ENCODE measurements at regions not wholly inside any gene's neighbourhood (a gene's known extent, or its start where the extent isn't known, plus 50 kb on each side); places are given as distances from the start of the nearest gene placed in this dataset.

- Histone ChIP-seq H4K8ac (ENCODE audit: low read length) (no peak overlapping the region), H3K18ac (ENCODE audit: low read depth in 1 of 2, low read length in 2 of 2) (no peak overlapping the region), H2BK120ac (ENCODE audit: low read depth, low read length) (no peak overlapping the region), H4K91ac (ENCODE audit: low read length) (no peak overlapping the region), H3K4me3 (ENCODE audit: insufficient read depth in 1 of 2, low read depth in 1 of 2, low read length in 2 of 2) (no peak overlapping the region), H2AFZ (ENCODE audit: low read depth, low read length) (no peak overlapping the region), H2AK5ac (ENCODE audit: low read length, severe bottlenecking) (no peak overlapping the region), H3K27ac (ENCODE audit: low read length, poor library complexity, severe bottlenecking) (peak overlapping the region; percentile 82), H3K4ac (ENCODE audit: low read depth in 1 of 2, low read length in 2 of 2) (no peak overlapping the region), H2BK15ac (ENCODE audit: low read depth, poor library complexity, severe bottlenecking) (no peak overlapping the region), H3K79me1 (replicated peaks; ENCODE audit: low read length, poor library complexity, severe bottlenecking) (no peaks in the 10 kb centered on the region), H3K9ac (ENCODE audit: low read length) (peak overlapping the region; percentile 15), H3K4me1 (ENCODE audit: control insufficient read depth, insufficient read depth, low read depth, low read length) (peaks cover 12% of the 10 kb centered on the region), H2BK12ac (ENCODE audit: low read length in 2 of 2) (no peak overlapping the region), H3K14ac (ENCODE audit: low read length in 2 of 2) (no peak overlapping the region), H3K4me2 (ENCODE audit: low read length, poor library complexity, severe bottlenecking) (no peak overlapping the region), H2BK5ac (ENCODE audit: low read depth, low read length, poor library complexity, severe bottlenecking) (no peak overlapping the region), H3K36me3 (ENCODE audit: control insufficient read depth in 1 of 2, insufficient read depth in 2 of 2, low read depth in 1 of 2, low read length in 2 of 2) (no peaks in the 10 kb centered on the region), H3K9me3 (ENCODE audit: control insufficient read depth, low read length) (no peaks in the 10 kb centered on the region), H3K23ac (ENCODE audit: low read length in 2 of 2) (no peak overlapping the region), H3K27me3 (ENCODE audit: control insufficient read depth in 1 of 2, insufficient read depth in 1 of 2, low read length in 2 of 2) (peaks cover 0 to 17% of the 10 kb centered on the region in 2 experiments)
- peak; percentile 93 for DNase-seq
- 49% methylated on average over 4 of the region's 5 CpGs for WGBS
Observed at GRCh38 chr1:230509281-230509977, 83.3 kb upstream of the PGBD5 start.

GRCh38 chr1:230507666-230508402, 81.7 kb upstream of the PGBD5 start:
- H2BK15ac ChIP-seq (ENCODE audit: low read depth, poor library complexity, severe bottlenecking), result no peak overlapping the region
- no peak overlapping the region for H3K23ac ChIP-seq (ENCODE audit: low read length in 2 of 2)
- no peak overlapping the region for H3K4me2 ChIP-seq (ENCODE audit: low read length, poor library complexity, severe bottlenecking)
- no peak overlapping the region for H3K4ac ChIP-seq (ENCODE audit: low read depth in 1 of 2, low read length in 2 of 2)
- H2BK12ac ChIP-seq (ENCODE audit: low read length in 2 of 2), result no peak overlapping the region
- H2AK5ac ChIP-seq (ENCODE audit: low read length, severe bottlenecking), result no peak overlapping the region
- no peak overlapping the region for H3K14ac ChIP-seq (ENCODE audit: low read length in 2 of 2)
- H2AFZ ChIP-seq (ENCODE audit: low read depth, low read length), result no peak overlapping the region
- no peak overlapping the region for H3K4me3 ChIP-seq (ENCODE audit: insufficient read depth in 1 of 2, low read depth in 1 of 2, low read length in 2 of 2)
- no peaks in the 10 kb centered on the region for H3K36me3 ChIP-seq (ENCODE audit: control insufficient read depth in 1 of 2, insufficient read depth in 2 of 2, low read depth in 1 of 2, low read length in 2 of 2)
- H3K4me1 ChIP-seq (ENCODE audit: control insufficient read depth, insufficient read depth, low read depth, low read length), result peaks cover 14% of the 10 kb centered on the region
- H3K18ac ChIP-seq (ENCODE audit: low read depth in 1 of 2, low read length in 2 of 2), result no peak overlapping the region
- DNase-seq, result peak; percentile 19
- H3K79me1 ChIP-seq (replicated peaks; ENCODE audit: low read length, poor library complexity, severe bottlenecking), result no peaks in the 10 kb centered on the region
- H3K27ac ChIP-seq (ENCODE audit: low read length, poor library complexity, severe bottlenecking), result no peak overlapping the region
- H3K9ac ChIP-seq (ENCODE audit: low read length), result no peak overlapping the region
- 79% methylated on average over 6 of the region's 8 CpGs for WGBS
- no peak overlapping the region for H4K8ac ChIP-seq (ENCODE audit: low read length)
- no peak overlapping the region for H2BK5ac ChIP-seq (ENCODE audit: low read depth, low read length, poor library complexity, severe bottlenecking)
- H3K9me3 ChIP-seq (ENCODE audit: control insufficient read depth, low read length), result no peaks in the 10 kb centered on the region
- H2BK120ac ChIP-seq (ENCODE audit: low read depth, low read length), result no peak overlapping the region
- H4K91ac ChIP-seq (ENCODE audit: low read length), result no peak overlapping the region
- peaks cover 0 to 12% of the 10 kb centered on the region in 2 experiments for H3K27me3 ChIP-seq (ENCODE audit: control insufficient read depth in 1 of 2, insufficient read depth in 1 of 2, low read length in 2 of 2)

GRCh38 chr1:230507236-230507635, 81.1 kb upstream of the PGBD5 start:
- peaks cover 14% of the 10 kb centered on the region for H3K4me1 ChIP-seq (ENCODE audit: control insufficient read depth, insufficient read depth, low read depth, low read length)
- H3K79me1 ChIP-seq (replicated peaks; ENCODE audit: low read length, poor library complexity, severe bottlenecking), result no peaks in the 10 kb centered on the region
- no peak overlapping the region for H4K8ac ChIP-seq (ENCODE audit: low read length)
- no peak overlapping the region for H3K27ac ChIP-seq (ENCODE audit: low read length, poor library complexity, severe bottlenecking)
- no peak overlapping the region for H3K14ac ChIP-seq (ENCODE audit: low read length in 2 of 2)
- H3K4me3 ChIP-seq (ENCODE audit: insufficient read depth in 1 of 2, low read depth in 1 of 2, low read length in 2 of 2), result no peak overlapping the region
- no peak overlapping the region for H2BK120ac ChIP-seq (ENCODE audit: low read depth, low read length)
- H3K4ac ChIP-seq (ENCODE audit: low read depth in 1 of 2, low read length in 2 of 2), result no peak overlapping the region
- no peaks in the 10 kb centered on the region for H3K36me3 ChIP-seq (ENCODE audit: control insufficient read depth in 1 of 2, insufficient read depth in 2 of 2, low read depth in 1 of 2, low read length in 2 of 2)
- H3K9me3 ChIP-seq (ENCODE audit: control insufficient read depth, low read length), result no peaks in the 10 kb centered on the region
- H3K4me2 ChIP-seq (ENCODE audit: low read length, poor library complexity, severe bottlenecking), result no peak overlapping the region
- H4K91ac ChIP-seq (ENCODE audit: low read length), result no peak overlapping the region
- no peak overlapping the region for H2AK5ac ChIP-seq (ENCODE audit: low read length, severe bottlenecking)
- H3K27me3 ChIP-seq (ENCODE audit: control insufficient read depth in 1 of 2, insufficient read depth in 1 of 2, low read length in 2 of 2), result peaks cover 0 to 11% of the 10 kb centered on the region in 2 experiments
- no peak overlapping the region for H2BK5ac ChIP-seq (ENCODE audit: low read depth, low read length, poor library complexity, severe bottlenecking)
- H3K9ac ChIP-seq (ENCODE audit: low read length), result no peak overlapping the region
- 69% methylated on average over 2 of the region's 2 CpGs for WGBS
- H2BK12ac ChIP-seq (ENCODE audit: low read length in 2 of 2), result no peak overlapping the region
- no peak overlapping the region for H3K23ac ChIP-seq (ENCODE audit: low read length in 2 of 2)
- no peak overlapping the region for H2AFZ ChIP-seq (ENCODE audit: low read depth, low read length)
- no peak for DNase-seq
- H3K18ac ChIP-seq (ENCODE audit: low read depth in 1 of 2, low read length in 2 of 2), result no peak overlapping the region
- no peak overlapping the region for H2BK15ac ChIP-seq (ENCODE audit: low read depth, poor library complexity, severe bottlenecking)

- Histone ChIP-seq H3K4ac (ENCODE audit: low read depth in 1 of 2, low read length in 2 of 2) (no peak overlapping the region), H3K4me2 (ENCODE audit: low read length, poor library complexity, severe bottlenecking) (no peak overlapping the region), H3K36me3 (ENCODE audit: control insufficient read depth in 1 of 2, insufficient read depth in 2 of 2, low read depth in 1 of 2, low read length in 2 of 2) (no peaks in the 10 kb centered on the region), H3K23ac (ENCODE audit: low read length in 2 of 2) (no peak overlapping the region), H3K9ac (ENCODE audit: low read length) (no peak overlapping the region), H2BK12ac (ENCODE audit: low read length in 2 of 2) (no peak overlapping the region), H2BK5ac (ENCODE audit: low read depth, low read length, poor library complexity, severe bottlenecking) (no peak overlapping the region), H2AFZ (ENCODE audit: low read depth, low read length) (no peak overlapping the region), H3K27me3 (ENCODE audit: control insufficient read depth in 1 of 2, insufficient read depth in 1 of 2, low read length in 2 of 2) (peaks cover 0 to 11% of the 10 kb centered on the region in 2 experiments), H2AK5ac (ENCODE audit: low read length, severe bottlenecking) (no peak overlapping the region), H4K8ac (ENCODE audit: low read length) (no peak overlapping the region), H3K9me3 (ENCODE audit: control insufficient read depth, low read length) (no peaks in the 10 kb centered on the region), H3K27ac (ENCODE audit: low read length, poor library complexity, severe bottlenecking) (no peak overlapping the region), H4K91ac (ENCODE audit: low read length) (no peak overlapping the region), H3K79me1 (replicated peaks; ENCODE audit: low read length, poor library complexity, severe bottlenecking) (no peaks in the 10 kb centered on the region), H3K14ac (ENCODE audit: low read length in 2 of 2) (no peak overlapping the region), H3K18ac (ENCODE audit: low read depth in 1 of 2, low read length in 2 of 2) (no peak overlapping the region), H2BK120ac (ENCODE audit: low read depth, low read length) (no peak overlapping the region), H3K4me1 (ENCODE audit: control insufficient read depth, insufficient read depth, low read depth, low read length) (peaks cover 14% of the 10 kb centered on the region), H2BK15ac (ENCODE audit: low read depth, poor library complexity, severe bottlenecking) (no peak overlapping the region), H3K4me3 (ENCODE audit: insufficient read depth in 1 of 2, low read depth in 1 of 2, low read length in 2 of 2) (no peak overlapping the region)
- DNase-seq, result no peak
- 67% methylated on average over 3 of the region's 3 CpGs for WGBS
Observed at GRCh38 chr1:230506451-230506850, 80.3 kb upstream of the PGBD5 start.
